Activated CD4-positive, alpha-beta T cell treated with anti-CD3 and anti-CD28 coated beads, Interleukin-2, Interleukin-6, amounts not matched to agents 100 ng/mL and 50 ng/mL, durations not matched to agents 16 hours and 8 hours (primary cell): ENCODE measurements at regions not wholly inside any gene's neighbourhood (a gene's known extent, or its start where the extent isn't known, plus 50 kb on each side); places are given as distances from the start of the nearest gene placed in this dataset.
"Not testable (repeated sequence)": the region's sequence is repeated elsewhere in the genome, so short reads cannot be mapped to it uniquely, and the experiment has no call there.

Experiments
- DNase-seq: peaks from one replicate; pipeline ENCODE4 v3.0.0-alpha.2; 2020

DNA sequence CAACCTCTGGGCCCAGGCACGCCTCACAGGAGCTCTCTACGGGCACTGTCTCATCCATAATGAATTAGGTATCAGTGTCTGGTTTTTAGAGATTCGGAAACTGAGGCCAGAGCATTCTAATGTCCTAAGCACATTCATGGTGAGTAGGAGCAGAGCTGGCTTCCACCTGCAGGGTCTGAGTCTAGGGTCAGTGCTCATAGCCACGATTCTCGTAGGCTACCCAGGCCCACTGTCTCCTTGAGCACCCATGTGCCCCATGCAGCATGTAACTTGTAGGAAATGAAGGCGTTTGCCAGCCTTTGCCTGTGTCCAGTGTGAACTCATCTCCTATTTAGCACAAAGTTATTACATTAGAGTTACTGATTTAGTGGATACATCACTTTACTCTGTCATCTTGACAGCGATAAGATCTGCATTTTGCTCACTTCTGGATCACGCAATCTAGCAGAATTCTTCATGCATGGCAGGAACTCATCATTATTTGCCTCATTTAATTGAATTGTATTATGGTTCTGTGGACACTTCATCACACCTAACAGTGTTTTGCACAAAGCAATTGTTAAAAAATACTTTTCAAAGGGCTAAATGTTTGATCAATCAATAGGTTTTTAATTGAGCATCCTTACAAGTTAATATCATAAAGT is 205.3 kb upstream of the SULF2 start:
- DNase-seq = no peak

DNA sequence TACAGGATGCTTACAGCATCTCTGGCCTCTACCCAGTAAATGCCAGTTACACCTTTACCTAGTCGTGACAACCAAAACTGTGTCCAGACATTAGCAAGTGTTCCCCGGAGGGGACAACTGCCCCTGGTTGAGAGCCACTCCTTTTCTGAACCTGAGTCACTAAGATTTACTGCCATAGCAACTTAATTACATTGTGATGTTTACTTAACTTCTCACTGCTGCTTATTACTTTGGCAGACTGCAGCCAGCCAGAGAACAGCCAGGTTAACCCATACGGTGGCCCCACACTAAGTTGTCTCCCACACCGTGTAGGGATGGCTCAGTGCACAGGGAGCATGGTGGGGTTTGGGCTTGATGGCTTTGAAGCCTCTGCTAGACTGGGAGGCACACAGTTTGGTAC is 204.7 kb upstream of the SULF2 start:
- DNase-seq = no peak

DNA sequence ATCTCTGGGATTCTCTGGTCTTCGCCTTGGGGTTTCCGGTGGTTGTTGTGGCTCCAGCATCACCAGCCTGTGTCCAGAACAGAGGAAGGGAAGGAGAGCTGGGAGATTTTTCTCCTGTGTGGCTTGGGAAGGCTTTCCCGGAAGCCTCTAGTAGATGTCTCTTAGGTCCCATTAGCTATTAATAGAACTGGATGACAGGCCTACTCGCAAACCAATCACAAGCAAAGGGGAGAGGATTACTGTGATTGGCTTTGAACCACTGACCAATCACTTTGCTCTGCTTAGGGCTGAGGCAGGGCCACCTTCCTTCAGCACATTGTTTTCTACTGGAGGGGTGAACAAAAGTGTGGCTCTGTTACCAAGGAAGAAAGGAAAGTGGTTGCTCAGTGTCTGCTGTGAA is 203.4 kb upstream of the SULF2 start:
- no peak for DNase-seq

DNA sequence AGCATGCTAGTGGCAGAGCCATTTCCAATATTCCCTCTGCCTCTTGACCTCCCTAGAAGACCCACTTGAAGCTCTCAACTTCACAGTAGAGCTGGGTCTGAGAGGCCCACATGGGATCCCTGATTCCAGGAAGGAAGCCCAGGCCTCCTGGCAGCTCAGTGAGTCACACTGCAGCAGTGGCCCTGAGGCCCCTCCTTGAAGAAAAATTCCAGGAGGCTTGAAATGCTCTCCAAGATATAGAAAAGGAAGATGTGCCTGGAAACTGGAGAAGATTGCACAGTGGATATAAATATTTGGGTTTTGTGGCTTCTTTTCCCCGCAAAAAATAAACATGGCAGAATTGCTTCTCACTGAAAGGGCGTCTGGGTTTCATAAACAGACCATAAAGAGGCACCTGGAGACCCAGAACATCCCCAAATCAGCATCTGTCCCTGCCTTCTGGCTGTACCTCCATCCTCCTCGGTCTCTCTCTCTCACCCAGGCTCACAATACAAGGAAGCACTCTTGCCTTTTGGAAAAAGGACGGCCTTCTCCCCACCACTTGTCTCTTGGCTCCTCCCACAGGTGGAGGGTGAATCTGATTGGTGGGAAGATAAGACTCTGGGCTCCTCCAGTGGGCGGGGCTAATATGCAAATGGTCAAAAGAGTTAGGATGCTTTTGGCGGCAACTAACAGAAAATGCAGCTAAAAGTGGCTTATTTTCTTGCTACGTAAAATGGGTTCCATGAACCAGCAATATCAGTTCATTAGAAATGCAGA is 200.0 kb upstream of the SULF2 start:
- no peak for DNase-seq

DNA sequence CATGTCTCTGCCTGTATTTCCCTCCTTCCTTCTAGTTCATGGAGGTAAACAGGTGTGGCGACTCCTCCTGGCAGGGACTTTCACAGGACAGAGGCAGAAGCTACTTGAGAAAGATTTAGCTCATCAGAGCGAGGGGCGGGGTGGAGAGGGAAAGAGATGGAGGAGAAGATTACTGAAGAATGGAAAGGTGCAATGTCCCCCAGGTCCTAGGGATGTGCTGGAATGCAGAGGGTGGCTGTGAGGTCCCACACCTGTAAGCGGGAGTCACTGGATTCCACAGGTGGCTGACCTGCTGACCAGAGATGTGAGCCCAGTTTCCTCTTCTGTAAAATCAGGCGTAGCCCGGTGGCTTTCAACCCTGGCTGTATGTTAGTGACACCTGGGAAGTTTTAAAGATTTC is 199.2 kb upstream of the SULF2 start:
- no peak for DNase-seq

DNA sequence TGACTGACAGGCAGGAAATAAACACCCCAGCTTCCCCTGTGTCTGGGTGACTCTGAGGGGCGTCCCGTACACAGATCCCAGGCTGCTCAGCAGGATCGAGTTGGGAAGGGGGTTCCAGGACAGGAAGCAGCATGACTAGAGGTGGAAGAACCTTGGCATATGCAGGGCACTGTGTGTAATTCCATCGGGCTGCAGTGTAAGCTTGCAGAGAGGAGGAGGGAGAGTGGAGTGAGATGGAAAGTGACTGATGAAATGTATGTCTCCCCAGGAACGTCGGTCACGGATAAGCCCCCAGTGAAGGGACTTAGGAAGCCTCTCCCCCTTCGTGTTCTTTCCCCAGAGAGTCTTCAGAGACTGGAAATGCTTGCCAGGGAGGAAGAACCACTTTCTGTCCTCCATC is 198.4 kb upstream of the SULF2 start:
- DNase-seq = not testable (repeated sequence)

DNA sequence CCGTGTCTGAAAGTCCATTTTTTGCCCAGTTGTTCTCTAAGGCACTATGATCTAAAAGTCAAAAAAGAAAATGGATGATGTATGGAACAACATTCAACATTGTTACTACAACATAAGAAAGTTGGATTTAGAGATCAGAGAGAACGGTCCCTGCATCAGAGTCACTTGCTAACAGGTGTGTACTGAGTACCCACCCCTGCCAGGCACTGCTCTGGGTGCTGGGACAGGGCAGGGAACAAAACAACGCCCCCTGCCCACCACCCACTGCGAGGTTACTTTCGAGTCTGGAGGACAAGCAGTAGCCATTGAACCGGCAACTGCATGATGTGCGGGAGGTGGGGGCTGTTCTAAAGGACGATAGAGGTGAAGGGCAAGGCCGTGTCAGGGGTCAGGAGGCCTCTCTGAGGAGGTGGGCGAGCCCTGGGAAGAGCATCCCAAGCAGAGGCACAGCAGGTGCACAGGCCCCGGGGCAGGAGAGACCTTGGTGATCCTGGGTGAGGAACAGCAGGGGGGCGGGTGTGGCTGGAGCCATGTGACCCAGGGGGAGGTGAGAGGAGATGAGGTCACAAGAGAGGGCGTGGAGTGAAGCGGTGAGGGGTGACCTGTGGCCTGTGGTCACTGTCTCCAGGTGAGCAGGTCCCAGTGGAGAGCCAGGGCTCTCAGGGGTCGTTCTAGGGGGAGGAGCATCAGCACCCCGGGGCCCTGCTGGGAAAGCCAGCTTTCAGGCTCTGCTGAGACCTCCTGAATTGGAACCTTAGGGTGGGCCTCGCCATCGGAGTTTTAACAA is 197.5 kb upstream of the SULF2 start:
- no peak for DNase-seq

DNA sequence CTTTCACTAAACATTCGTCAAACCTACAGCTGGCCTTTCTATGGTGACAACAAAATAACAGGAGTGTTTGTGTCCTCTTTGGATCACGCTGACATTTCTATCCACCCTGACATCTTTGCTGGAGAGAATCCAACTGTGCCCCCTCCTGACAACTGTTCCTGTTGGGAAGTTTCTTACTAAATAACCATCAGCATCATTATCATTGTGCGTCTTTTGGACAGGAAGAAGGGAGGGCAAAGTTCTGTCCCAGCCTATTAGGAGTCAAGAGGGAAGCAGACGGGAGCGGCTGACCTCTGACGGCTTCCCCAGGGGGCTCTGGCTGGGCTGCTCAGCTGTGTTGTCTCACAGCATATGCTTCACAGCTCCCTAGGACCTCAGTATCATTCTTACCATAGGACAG is 195.9 kb upstream of the SULF2 start:
- DNase-seq = no peak

DNA sequence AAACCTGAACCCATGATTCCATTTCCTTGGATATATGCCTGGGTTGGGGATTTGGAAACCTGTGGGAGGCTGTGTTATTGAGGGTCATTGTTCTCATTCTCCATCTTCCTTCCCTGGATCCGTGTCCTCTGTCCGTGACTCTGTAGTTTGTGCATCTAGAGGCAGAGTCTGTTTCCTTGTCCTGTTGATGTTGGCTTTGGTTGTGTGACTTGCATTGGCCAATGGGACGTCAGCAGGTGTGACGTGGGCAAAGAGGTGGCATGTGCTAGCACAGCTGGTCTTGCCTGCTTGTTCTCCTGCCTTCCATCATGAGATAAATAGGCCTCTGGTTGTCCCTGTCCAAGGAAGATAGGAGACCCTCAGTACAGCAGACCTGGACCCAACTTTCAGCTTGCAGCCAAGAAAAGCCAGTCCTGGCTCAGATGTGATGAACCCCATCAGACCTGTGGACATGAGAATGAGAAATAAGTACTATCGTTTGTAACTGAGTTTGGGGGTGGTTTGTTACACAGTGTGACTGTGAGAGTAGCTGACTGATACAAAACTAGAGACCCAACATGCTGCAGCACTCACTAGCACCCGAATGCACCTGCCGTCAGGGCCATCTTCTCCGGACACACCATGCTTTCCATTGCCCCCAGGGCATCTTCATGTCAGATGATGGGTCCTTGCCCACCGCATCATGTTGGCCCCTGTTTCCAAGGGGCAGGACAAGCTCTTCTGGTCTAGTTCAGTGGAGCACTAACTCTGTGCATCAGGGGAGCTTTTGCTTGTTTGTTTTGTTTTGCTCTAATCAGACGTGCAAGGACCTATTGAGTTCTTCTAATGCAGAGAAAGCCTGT is 195.3 kb upstream of the SULF2 start:
- DNase-seq = no peak

DNA sequence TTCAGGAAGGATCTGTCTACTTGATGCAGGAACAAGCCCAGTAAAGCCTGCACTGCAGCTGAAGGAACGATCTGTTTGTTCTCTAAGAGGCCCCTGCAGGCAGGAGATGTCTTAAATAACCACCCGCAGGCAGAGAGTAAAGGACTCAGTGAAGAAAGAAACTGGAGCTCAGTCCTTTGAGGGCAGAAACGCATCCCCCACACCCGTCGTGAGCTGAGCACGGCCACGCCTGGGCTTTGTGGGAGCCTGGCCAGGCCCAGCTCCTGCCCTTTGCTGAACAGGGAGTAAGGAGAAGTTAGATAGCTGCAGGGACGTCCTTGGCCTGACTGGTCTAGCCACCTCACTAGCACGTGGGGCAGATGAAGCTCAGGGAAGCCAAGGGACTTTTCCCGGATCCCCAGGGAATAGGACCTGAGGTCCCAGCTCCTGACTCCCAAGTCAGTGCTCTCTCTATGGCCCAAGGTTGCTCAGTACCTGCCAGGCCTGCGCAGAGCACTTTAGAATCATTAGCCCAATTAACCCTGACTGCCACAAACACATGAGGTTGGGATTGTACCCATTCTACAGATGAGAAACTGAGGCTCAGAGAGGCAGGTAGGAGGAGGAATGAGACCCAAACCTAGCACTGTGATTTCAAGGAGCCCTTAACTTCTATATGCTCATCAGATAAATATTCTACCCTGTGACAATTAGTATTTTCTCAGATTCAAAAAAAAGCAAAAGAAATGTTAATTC is 194.2 kb upstream of the SULF2 start:
- not testable (repeated sequence) for DNase-seq

DNA sequence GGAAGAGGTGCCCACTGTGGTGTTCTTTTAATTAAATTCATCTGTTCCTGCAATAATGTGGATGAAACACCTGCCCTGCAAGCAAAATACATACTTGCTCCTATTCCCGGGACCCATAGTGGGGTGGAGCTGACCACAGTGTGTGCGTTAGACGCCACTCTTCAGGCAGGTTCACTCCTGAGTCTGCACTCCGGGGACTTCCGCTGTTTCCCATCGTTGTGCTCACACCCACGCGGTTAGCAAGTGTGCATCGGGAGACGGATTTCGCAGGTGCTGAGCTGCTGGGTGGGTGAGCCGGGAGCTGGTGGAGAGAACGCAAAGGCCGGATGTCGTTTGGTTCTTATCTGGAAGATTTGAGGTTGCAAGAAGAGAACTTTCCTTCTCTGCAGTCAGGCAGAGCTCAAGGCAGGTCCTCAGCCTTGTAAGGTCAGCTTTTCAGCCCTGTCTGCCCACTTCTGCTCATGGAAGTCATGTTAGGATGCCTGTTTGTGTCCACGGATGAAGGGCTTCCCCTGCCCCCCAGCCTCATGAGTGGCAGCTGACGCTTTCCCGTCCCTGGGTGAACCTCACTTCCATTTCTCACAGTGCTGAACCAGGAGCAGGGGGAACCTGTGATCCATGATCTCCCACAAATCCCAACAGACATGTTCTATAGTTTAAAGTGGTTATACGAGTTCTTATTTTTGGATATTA is 193.3 kb upstream of the SULF2 start:
- not testable (repeated sequence) for DNase-seq

DNA sequence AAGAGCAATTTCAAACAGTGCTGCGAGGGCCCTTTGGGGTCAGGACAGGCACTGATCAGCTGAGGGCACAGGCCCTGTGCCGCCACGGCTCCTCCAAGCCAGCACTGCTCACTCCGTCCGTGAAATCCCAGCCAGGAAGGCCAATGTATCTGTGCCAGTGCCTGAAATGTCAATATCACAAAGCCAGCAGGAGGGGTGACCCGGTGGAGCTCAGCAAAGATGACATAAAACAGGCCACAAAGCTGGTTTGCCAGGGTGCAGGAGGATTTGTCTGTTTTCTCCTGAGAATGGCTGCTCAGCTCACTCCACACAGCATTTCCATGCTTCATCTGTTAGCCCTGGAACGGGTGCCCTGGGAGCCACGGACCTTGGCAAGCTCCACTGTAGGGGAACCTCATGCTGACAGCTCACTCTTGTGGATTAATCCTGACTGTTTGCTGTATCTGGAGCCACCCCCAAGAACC is 192.5 kb upstream of the SULF2 start:
- DNase-seq = not testable (repeated sequence)

DNA sequence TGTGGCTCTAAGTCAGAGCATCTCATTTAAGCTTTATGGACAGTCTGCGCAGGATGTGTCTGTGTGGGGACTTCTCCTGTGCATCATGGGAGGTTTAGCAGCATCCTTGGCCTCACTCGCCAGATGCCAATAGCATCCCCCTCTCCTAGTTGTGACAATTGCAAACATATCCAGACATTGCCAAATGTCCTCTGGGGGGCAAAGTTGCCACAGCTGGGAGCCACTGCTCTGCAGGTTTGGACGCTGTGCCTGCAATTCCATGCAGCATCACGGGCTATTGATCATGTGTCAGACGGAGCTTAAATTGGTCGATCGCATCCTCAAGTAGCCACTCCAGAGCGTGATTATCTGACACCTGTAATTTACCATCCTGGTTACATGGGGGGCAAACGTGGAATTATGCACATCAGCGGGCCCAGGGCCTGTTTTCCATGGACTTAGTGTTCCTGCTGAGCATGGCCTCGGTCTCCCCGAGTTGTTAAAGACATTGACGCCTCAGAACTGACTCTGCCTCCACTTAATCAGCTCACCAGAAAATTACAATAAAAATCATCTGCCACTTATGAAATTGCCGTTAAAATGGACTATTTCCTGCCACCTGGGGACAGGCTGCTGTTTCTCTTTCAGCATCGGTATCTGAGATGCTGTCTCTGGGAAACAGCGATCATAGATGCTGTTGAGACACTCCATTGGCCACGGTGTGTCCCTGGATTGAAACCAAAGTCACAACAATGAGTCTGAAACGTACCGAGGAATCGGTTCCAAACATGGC is 191.9 kb upstream of the SULF2 start:
- DNase-seq = not testable (repeated sequence)

DNA sequence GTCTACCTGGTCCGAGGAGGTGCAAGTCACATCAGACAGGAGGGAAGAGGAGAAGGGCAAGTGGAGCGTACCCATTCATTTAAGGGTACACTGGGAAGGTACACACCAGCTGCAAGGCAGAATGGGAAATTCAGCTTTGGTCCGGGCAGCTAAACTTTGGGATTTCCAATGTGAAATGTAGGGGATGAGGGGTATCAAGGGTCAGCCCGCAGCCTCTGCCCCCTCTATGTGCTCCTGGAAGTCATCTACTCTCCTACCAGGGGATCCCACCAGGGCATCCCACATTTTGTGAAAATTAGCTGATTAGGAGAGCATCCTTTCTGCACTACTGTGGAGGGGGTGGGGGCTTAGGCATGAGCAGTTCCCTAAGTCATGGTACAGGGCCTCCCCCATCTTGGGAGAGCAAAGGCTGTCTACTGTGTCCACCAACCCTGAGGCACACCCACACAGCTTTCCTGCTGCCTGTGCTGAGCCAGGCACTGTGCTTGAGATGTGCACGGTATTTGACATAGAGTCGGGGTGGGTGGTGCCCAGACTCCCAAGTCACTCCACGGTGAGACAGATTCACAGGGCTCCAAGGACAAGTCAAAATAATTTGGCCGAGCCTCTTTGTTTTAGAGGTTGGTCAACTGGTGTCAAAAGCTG is 189.1 kb upstream of the SULF2 start:
- DNase-seq = no peak

DNA sequence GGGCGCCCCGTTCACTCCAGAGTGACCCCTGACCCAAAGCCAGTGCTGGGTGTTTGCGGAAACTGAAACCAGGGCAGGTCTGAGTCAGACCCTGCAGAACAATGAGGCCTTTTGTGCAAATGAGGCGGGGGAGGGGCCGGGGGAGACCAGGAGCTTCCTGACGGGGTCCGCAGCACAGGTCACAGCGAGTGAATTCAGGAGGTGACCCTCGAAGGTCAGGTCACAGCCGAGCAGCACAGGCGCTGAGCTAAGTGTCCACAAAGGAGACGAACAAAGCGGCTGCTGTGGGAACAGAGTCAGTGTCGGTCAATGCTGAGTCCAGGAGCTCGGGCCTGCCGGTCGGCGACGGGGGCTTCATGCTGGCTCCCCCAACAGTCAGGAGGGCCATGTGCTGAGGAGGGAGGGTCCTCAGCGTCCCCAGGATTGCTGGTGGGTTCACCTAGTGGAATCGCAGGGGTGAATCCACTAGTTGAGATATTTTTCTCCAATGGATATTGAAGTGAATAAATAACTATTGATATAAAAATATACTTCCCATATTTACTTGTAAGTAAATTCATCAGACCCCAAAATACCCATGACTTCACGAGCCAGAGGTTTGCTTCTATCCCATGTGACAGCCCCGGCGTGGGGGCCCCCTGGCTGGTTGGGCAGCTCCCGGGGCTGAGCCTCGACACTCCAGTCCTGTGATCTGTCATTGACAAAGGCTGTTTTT is 188.4 kb upstream of the SULF2 start:
- no peak for DNase-seq

DNA sequence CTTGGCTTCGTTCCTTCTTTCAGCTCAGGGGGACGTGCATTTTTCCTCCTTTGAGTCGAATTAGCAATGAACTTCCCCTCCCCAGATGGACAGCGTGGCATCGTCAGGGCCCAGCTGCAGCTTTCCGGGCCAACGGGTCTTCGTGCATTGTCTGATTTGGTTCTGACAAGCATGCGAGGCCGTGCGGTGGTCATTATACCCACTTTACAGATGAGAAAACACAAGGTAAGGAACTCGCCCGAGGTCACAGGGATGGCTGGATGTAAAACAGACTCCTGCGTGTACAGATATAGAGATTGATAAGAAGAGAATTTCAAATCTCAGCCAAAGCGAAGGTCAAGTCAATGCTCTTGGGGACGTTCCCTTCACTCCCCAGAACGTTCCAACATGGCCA is 187.6 kb upstream of the SULF2 start:
- DNase-seq = no peak

DNA sequence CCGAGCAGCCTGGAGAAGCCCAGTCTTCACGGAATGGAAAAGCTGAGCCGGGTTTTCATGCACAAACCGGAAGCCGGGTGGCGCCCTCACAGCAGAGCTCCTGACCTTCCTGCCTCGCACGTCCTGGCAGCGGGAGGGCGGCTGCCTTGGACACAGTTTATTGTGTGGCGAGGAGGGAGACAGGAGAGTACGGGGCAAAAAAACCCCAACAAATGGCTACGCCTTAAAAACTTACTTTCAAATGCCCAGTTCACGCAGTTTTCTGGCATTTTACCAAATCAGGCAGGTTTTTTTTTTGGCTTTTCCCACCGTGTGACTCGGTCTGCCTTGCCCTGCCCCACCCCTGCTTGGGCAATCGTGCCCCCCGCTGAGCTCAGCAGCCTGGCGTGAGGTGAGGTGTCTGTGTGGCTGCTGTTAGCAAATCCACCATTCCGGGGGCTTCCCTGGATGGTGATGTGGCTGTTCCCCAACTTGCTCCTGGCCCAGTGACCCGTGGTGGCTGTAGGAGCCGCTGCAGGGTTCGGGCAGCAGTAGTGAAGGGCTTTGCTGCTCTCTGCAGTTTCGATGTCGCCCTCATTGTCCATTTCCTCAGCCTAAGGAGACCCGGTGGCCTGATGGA is 187.1 kb upstream of the SULF2 start:
- DNase-seq = not testable (repeated sequence)

DNA sequence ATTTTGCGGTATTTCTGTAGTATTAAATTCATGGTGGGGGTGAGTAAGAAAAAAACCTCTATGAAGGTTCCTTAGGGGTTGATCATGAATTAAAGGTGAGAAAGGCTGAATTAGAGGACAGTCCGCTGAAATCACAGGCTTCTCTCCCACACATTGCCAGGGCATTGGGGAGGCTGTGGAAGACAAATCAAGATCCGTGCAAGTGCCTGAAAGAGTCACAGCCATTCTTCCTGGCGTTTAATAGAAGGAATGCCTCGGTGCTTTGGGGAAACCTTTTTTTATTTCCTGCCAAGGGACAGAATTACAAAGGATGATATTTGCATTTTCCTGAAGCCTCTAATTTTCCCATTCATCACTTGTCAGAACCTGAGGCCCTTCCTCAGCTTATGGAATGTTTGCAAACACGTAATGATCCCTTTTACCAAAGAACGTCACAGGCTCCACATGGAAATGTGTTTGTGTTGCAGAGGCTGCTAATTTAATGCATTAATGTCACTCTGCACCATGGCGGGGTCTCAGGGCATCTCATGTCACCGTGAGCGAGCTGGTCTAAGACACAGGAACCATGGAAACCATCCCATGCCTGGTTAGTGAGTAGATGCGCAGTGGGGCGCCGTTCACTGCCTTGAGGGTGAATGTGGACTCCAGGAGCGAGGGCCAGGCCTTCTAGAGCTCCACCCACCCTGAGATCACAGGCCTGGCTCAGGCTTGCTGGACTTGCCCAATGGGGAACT is 185.9 kb upstream of the SULF2 start:
- DNase-seq = no peak
